CD4-positive, alpha-beta memory T cell (primary cell): ENCODE measurements at regions not wholly inside any gene's neighbourhood (a gene's known extent, or its start where the extent isn't known, plus 50 kb on each side); places are given as distances from the start of the nearest gene placed in this dataset.

Experiments used
- CTCF ChIA-PET: fragments of 350-600 bp; sonication (Branson Sonifier 250); formaldehyde crosslinking; loops from one replicate; lab custom pipeline; 2021; ENCODE audit warnings: inconsistent platforms; ENCODE audit not compliant: partially characterized antibody; lab: Charles Lee
- POLR2A ChIA-PET: fragments of 350-600 bp; sonication (Branson Sonifier 250); formaldehyde crosslinking; loops from one replicate; lab custom pipeline; 2021; ENCODE audit not compliant: partially characterized antibody; lab: Charles Lee
- DNase-seq, 5 donors: peaks; one replicate each; pipeline versions ENCODE4 v3.0.0 to v3.0.0-alpha.2; 2020 to 2022; ENCODE audit warnings: mixed read lengths in 1 of 5
- H3K27ac ChIP-seq: one replicate; pipeline ENCODE4 v1.7.0; 2013; ENCODE audit warnings: low read depth, low read length
- H3K27me3 ChIP-seq: 2 replicates; pipeline ENCODE4 v1.7.0; 2013; ENCODE audit warnings: mild to moderate bottlenecking, low read length, moderate library complexity; ENCODE audit not compliant: insufficient read depth
- H3K36me3 ChIP-seq: 2 replicates; pipeline ENCODE4 v1.7.0; 2013; ENCODE audit warnings: mild to moderate bottlenecking, low read length, moderate library complexity; ENCODE audit not compliant: insufficient read depth
- H3K4me1 ChIP-seq: 2 replicates; pipeline ENCODE4 v1.7.0; 2013; ENCODE audit warnings: mild to moderate bottlenecking, low read length, moderate library complexity; ENCODE audit not compliant: insufficient read depth
- H3K4me3 ChIP-seq, 2 donors: one replicate each; pipeline ENCODE4 v1.7.0; 2013; ENCODE audit warnings: low read length in 2 of 2, mild to moderate bottlenecking in 1 of 2
- H3K9me3 ChIP-seq, 2 donors: one replicate each; pipeline ENCODE4 v1.7.0; 2013; ENCODE audit warnings: low read length in 2 of 2, control low read depth in 1 of 2; ENCODE audit not compliant: control insufficient read depth in 1 of 2
- H3K27ac Mint-ChIP-seq, 7 donors: one replicate each; pipeline ENCODE4 v1.8.0; 2020 to 2021; ENCODE audit warnings: mixed read lengths in 7 of 7, mild to moderate bottlenecking in 6 of 7, inconsistent platforms in 3 of 7, moderate library complexity in 3 of 7
- H3K27me3 Mint-ChIP-seq, 2 donors: one replicate each; pipeline ENCODE4 v1.8.0; 2020 to 2021; ENCODE audit warnings: mixed read lengths in 2 of 2
- H3K36me3 Mint-ChIP-seq, 2 donors: one replicate each; pipeline ENCODE4 v1.8.0; 2020 to 2021; ENCODE audit warnings: mixed read lengths in 2 of 2, inconsistent platforms in 1 of 2, mild to moderate bottlenecking in 1 of 2
- H3K4me1 Mint-ChIP-seq, 4 donors: one replicate each; pipeline ENCODE4 v1.8.0; 2020 to 2021; ENCODE audit warnings: mixed read lengths in 4 of 4, mild to moderate bottlenecking in 1 of 4
- H3K4me3 Mint-ChIP-seq, 8 donors: one replicate each; pipeline ENCODE4 v1.8.0; 2020 to 2021; ENCODE audit warnings: mixed read lengths in 8 of 8, mild to moderate bottlenecking in 7 of 8, moderate library complexity in 6 of 8, inconsistent platforms in 3 of 8
- H3K9me3 Mint-ChIP-seq, 8 donors: one replicate each; pipeline ENCODE4 v1.8.0; 2020 to 2021; ENCODE audit warnings: mixed read lengths in 8 of 8, mild to moderate bottlenecking in 5 of 8, inconsistent platforms in 3 of 8, moderate library complexity in 1 of 8
- intact Hi-C: fragments of 100-400 bp; cut with micrococcal nuclease; formaldehyde crosslinking; loops from one replicate; pipeline ENCODE4 v1.15.1; 2023

DNA sequence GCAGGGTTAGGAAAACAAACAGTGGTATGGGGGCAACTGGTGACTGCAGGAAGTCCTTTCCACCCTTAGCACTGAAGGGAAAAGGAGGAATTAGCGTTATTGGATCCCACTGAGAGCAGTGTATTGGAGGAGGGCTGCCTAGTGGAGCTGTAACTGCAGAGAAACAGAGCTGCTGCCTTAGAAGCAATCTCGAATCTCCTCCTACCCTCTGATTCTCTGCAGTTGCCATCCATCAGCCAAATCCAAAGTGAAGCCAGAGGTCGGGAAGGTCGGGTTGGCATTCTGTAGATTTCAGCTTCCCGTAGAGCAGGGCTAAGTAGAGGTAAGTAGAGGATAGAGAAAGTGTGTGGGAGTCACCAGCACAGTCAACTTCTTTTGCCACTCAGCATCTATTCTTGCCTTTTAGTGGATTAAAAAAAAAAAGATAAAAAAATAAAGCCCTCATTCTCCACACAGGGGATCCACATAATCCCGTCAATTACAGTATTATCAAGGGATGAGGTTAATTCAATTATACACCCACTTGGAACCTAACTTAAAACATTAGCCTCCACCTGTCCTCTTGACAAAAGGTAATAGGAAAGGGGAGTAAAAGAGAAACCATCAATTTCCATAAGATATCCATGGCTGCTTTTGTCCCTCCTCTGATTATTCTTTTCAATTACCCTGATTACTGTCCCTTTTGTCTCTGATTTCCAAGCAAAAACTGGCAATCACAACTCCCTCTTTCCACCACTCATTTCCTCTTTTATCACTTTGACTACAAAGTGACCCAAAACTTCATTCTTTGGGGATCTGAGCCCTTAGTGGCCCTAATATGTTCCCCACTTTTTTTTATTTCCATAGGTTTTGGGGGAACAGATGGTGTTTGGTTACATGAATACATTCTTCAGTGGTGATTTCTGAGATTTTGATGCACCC, 234.7 kb downstream of the RBM26 start:
- H3K27ac Mint-ChIP-seq = no peak overlapping the region
- Histone ChIP-seq H3K4me3 (no peak overlapping the region), H3K9me3 (no peaks in the 10 kb centered on the region), H3K4me1 (no peaks in the 10 kb centered on the region), H3K27ac (no peak overlapping the region), H3K27me3 (no peaks in the 10 kb centered on the region), H3K36me3 (no peaks in the 10 kb centered on the region)
- intact Hi-C loops = no loop called here
- H3K4me1 Mint-ChIP-seq = no peaks in the 10 kb centered on the region
- no peak overlapping the region for H3K4me3 Mint-ChIP-seq
- peaks cover 6 to 20% of the 10 kb centered on the region in 2 donors for H3K27me3 Mint-ChIP-seq
- peaks cover 1 to 30% (median 18%) of the 10 kb centered on the region in 8 donors for H3K9me3 Mint-ChIP-seq
- no peaks in the 10 kb centered on the region for H3K36me3 Mint-ChIP-seq
- no peak for DNase-seq
- CTCF ChIA-PET = no interaction called here
- POLR2A ChIA-PET = no interaction called here

DNA sequence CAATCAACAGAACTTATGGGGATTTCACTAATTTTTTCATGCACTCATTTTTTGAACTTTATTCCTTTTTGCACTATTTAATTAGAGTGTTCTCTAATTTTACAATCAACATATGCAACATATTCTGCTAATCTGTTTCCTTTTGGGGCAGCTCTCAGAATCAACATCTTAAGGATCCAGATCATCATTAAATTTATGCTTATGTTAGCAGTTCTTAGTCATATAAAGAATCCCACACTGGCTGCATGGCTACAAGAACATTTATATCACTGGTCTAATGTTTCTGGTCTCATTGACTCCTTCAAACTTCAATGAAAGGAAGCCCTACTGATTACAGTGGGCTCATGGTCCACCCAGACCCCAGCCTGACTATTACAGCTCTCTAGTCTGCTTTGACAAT, 245.2 kb downstream of the RBM26 start:
- Mint-ChIP-seq H3K9me3 (no peaks in the 10 kb centered on the region), H3K27ac (no peak overlapping the region), H3K27me3 (peaks cover 8 to 9% of the 10 kb centered on the region in 2 donors), H3K36me3 (no peaks in the 10 kb centered on the region), H3K4me3 (no peak overlapping the region), H3K4me1 (no peaks in the 10 kb centered on the region)
- Histone ChIP-seq H3K27ac (no peak overlapping the region), H3K36me3 (no peaks in the 10 kb centered on the region), H3K27me3 (no peaks in the 10 kb centered on the region), H3K4me1 (no peaks in the 10 kb centered on the region), H3K4me3 (no peak overlapping the region), H3K9me3 (no peaks in the 10 kb centered on the region)
- ChIA-PET CTCF (no interaction called here), POLR2A (no interaction called here)
- intact Hi-C loops = no loop called here
- no peak for DNase-seq

DNA sequence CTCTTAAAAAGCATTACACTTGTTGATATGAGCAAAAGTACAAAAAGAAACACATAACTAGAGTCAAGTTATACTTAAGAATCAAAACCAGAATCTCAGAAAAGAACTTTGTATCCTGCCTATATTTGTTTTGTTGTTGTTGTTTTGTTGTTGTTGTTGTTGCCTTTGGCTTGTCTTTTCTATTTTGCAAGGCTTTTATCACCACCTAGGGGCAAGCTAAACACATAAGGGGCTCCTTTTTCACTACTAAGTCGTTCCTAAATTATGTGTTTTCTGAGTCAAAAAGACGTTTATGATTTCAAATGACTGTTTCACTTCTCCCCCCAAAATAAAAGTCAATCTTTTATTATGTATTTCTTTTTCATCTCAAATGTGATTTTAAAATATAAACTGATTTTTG, 250.2 kb downstream of the RBM26 start:
- H3K4me3 Mint-ChIP-seq = no peak overlapping the region
- DNase-seq = no peak
- POLR2A ChIA-PET = no interaction called here
- H3K9me3 ChIP-seq = no peaks in the 10 kb centered on the region
- H3K36me3 Mint-ChIP-seq = no peaks in the 10 kb centered on the region
- H3K36me3 ChIP-seq = no peaks in the 10 kb centered on the region
- no peaks in the 10 kb centered on the region for H3K4me1 ChIP-seq
- H3K9me3 Mint-ChIP-seq = no peaks in the 10 kb centered on the region
- CTCF ChIA-PET = no interaction called here
- no peak overlapping the region for H3K4me3 ChIP-seq
- no peak overlapping the region for H3K27ac Mint-ChIP-seq
- H3K4me1 Mint-ChIP-seq = no peaks in the 10 kb centered on the region
- H3K27me3 Mint-ChIP-seq = peaks cover 8 to 20% of the 10 kb centered on the region in 2 donors
- H3K27ac ChIP-seq = no peak overlapping the region
- H3K27me3 ChIP-seq = no peaks in the 10 kb centered on the region
- intact Hi-C loops = no loop called here

DNA sequence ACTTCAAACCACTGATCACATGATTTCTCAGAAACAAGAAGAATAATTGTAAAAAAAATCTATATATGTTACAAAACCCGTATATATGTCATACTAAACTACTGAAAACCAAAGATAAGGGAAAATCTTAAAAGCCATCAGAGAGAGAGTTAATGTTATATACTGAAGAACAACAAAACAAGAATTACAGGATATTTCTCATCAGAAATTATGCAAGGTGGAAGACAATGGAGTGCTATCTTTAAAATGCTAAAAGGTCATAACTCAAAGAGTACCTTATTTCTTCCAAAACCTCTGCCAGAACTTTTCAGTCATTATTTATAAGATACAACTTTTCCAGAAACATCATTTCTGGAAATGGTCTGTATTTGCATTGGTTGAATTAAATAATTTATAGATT, 256.8 kb downstream of the RBM26 start:
- intact Hi-C loops = no loop called here
- Histone ChIP-seq H3K36me3 (no peaks in the 10 kb centered on the region), H3K27ac (no peak overlapping the region), H3K4me3 (no peak overlapping the region), H3K4me1 (no peaks in the 10 kb centered on the region), H3K27me3 (no peaks in the 10 kb centered on the region), H3K9me3 (no peaks in the 10 kb centered on the region)
- Mint-ChIP-seq H3K36me3 (no peaks in the 10 kb centered on the region), H3K27ac (no peak overlapping the region), H3K27me3 (peaks cover 5 to 11% of the 10 kb centered on the region in 2 donors), H3K4me1 (no peaks in the 10 kb centered on the region), H3K4me3 (no peak overlapping the region), H3K9me3 (peaks cover 0 to 6% (median under 1%) of the 10 kb centered on the region in 8 donors)
- no peak for DNase-seq
- ChIA-PET CTCF (no interaction called here), POLR2A (no interaction called here)

DNA sequence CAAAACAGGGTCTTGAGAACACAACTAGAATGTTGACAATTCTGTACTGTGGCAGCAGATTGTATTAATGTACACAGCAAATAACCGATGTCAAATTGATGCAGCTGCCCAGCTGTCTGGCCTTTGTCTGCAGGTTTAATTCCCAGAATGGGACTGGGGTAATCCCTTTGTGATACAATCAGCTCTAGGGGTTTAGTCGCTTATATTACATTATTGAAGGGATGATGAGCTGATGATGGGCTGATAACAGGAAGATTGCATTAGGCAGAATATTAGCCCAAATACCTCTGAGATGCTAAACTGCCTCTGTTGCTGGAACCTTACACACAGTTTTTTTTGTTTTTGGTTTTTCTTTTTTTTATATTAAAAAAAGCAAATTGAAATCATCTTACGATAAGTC, 265.0 kb downstream of the RBM26 start:
- H3K36me3 ChIP-seq = no peaks in the 10 kb centered on the region
- no peaks in the 10 kb centered on the region for H3K9me3 ChIP-seq
- no peak overlapping the region for H3K27ac ChIP-seq
- H3K27me3 ChIP-seq = no peaks in the 10 kb centered on the region
- H3K4me1 Mint-ChIP-seq = no peaks in the 10 kb centered on the region
- POLR2A ChIA-PET = no interaction called here
- H3K27me3 Mint-ChIP-seq = peaks cover 0 to 5% of the 10 kb centered on the region in 2 donors
- no peak overlapping the region for H3K4me3 Mint-ChIP-seq
- H3K9me3 Mint-ChIP-seq = peaks cover 0 to 2% (median 0%) of the 10 kb centered on the region in 8 donors
- no peaks in the 10 kb centered on the region for H3K4me1 ChIP-seq
- H3K36me3 Mint-ChIP-seq = no peaks in the 10 kb centered on the region
- intact Hi-C loops = no loop called here
- H3K4me3 ChIP-seq = no peak overlapping the region
- H3K27ac Mint-ChIP-seq = no peak overlapping the region
- CTCF ChIA-PET = interaction anchor here (1.8 kb wide), 1 partner anchor 12 kb away, joined by 5 read pairs; no protein-coding TSS in a partner anchor
- DNase-seq = no peak

DNA sequence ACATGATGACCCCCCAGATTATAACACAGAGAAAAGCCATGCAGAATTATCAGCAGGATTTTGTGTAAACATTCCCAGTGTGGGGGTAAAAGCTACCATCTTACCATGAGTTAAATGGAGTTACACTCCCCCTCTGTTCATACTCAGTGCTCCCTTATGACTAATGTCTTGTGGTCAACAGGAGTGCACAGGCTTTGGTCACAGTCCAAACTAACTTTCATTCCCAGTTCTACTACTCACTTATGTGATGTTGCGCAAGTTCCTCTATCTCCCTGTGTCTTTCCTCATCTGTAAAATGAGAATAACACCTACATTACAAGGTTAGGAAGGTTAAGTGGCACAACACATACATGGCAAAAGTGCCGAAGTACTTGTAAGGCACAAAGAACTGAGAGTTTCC, 277.9 kb downstream of the RBM26 start:
- CTCF ChIA-PET = no interaction called here
- no peak for DNase-seq
- Mint-ChIP-seq H3K9me3 (peaks cover 0 to 4% (median 0%) of the 10 kb centered on the region in 8 donors), H3K36me3 (no peaks in the 10 kb centered on the region), H3K27ac (no peak overlapping the region), H3K4me3 (no peak overlapping the region), H3K4me1 (no peaks in the 10 kb centered on the region), H3K27me3 (peaks cover 6 to 7% of the 10 kb centered on the region in 2 donors)
- no peak overlapping the region for H3K4me3 ChIP-seq
- H3K9me3 ChIP-seq = no peaks in the 10 kb centered on the region
- H3K27me3 ChIP-seq = no peaks in the 10 kb centered on the region
- H3K27ac ChIP-seq = no peak overlapping the region
- H3K4me1 ChIP-seq = no peaks in the 10 kb centered on the region
- no peaks in the 10 kb centered on the region for H3K36me3 ChIP-seq
- intact Hi-C loops = no loop called here
- POLR2A ChIA-PET = no interaction called here

DNA sequence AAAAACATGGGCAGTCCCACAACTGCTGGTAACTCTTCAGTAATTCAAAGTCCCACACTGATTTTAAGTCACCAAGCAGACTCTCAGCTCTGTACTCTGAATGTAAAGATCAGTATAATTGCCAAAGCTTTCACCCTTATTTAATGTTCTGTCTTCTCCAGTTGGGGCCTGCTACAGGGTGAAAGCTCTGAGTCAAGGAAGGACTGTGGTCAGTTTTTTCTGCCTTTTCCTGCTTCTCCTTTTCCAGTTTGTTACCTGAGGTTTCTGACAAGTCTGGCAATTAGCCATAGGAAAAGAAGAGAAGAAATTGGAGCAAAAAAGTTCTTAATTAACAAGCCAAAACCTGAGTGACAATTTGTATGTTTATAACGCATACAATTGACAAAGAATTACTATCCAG, 279.3 kb downstream of the RBM26 start:
- Histone ChIP-seq H3K9me3 (no peaks in the 10 kb centered on the region), H3K27me3 (no peaks in the 10 kb centered on the region), H3K27ac (no peak overlapping the region), H3K36me3 (no peaks in the 10 kb centered on the region), H3K4me3 (no peak overlapping the region), H3K4me1 (no peaks in the 10 kb centered on the region)
- DNase-seq = no peak
- intact Hi-C loops = no loop called here
- H3K36me3 Mint-ChIP-seq = no peaks in the 10 kb centered on the region
- H3K27ac Mint-ChIP-seq = no peak overlapping the region
- H3K4me3 Mint-ChIP-seq = no peak overlapping the region
- peaks cover 3 to 6% of the 10 kb centered on the region in 2 donors for H3K27me3 Mint-ChIP-seq
- no peaks in the 10 kb centered on the region for H3K4me1 Mint-ChIP-seq
- peaks cover 0 to 4% (median 0%) of the 10 kb centered on the region in 8 donors for H3K9me3 Mint-ChIP-seq
- CTCF ChIA-PET = no interaction called here
- POLR2A ChIA-PET = no interaction called here
